ENCODE measurements at regions not wholly inside any gene's neighbourhood (a gene's known extent, or its start where the extent isn't known, plus 50 kb on each side); places are given as distances from the start of the nearest gene placed in this dataset.

GRCh38 chr13:53520132-53520531 lies 491.5 kb downstream of the OLFM4 start:
- H3K4me3 ChIP-seq (ENCODE audit: low read length), result no peak overlapping the region
- no peaks in the 10 kb centered on the region for H3K27me3 ChIP-seq (ENCODE audit: control insufficient read depth, insufficient read depth, low read length)
- no peaks in the 10 kb centered on the region for H3K4me1 ChIP-seq (ENCODE audit: control insufficient read depth, insufficient read depth, low read length)
- H3K9me3 ChIP-seq (ENCODE audit: control insufficient read depth, low read depth, low read length), result no peaks in the 10 kb centered on the region
- no peak for DNase-seq
- H3K36me3 ChIP-seq (ENCODE audit: control insufficient read depth, insufficient read depth, low read length), result no peaks in the 10 kb centered on the region
- H3K27ac ChIP-seq (ENCODE audit: low read length), result no peak overlapping the region

- Histone ChIP-seq H3K27ac (ENCODE audit: low read length) (no peak overlapping the region), H3K36me3 (ENCODE audit: control insufficient read depth, insufficient read depth, low read length) (no peaks in the 10 kb centered on the region), H3K27me3 (ENCODE audit: control insufficient read depth, insufficient read depth, low read length) (no peaks in the 10 kb centered on the region), H3K9me3 (ENCODE audit: control insufficient read depth, low read depth, low read length) (no peaks in the 10 kb centered on the region), H3K4me1 (ENCODE audit: control insufficient read depth, insufficient read depth, low read length) (no peaks in the 10 kb centered on the region), H3K4me3 (ENCODE audit: low read length) (no peak overlapping the region)
- DNase-seq, result no peak
Measured at GRCh38 chr13:53522034-53522433, 493.4 kb downstream of the OLFM4 start.

- DNase-seq, result no peak
- no peak overlapping the region for H3K4me3 ChIP-seq (ENCODE audit: low read length)
- no peaks in the 10 kb centered on the region for H3K27me3 ChIP-seq (ENCODE audit: control insufficient read depth, insufficient read depth, low read length)
- no peaks in the 10 kb centered on the region for H3K9me3 ChIP-seq (ENCODE audit: control insufficient read depth, low read depth, low read length)
- H3K4me1 ChIP-seq (ENCODE audit: control insufficient read depth, insufficient read depth, low read length), result no peaks in the 10 kb centered on the region
- WGBS (ENCODE audit: insufficient coverage, low lambda C conversion rate), result no CpG with 5 or more reads among the region's 1 CpG
- no peaks in the 10 kb centered on the region for H3K36me3 ChIP-seq (ENCODE audit: control insufficient read depth, insufficient read depth, low read length)
- H3K27ac ChIP-seq (ENCODE audit: low read length), result no peak overlapping the region
Measured at GRCh38 chr13:53537586-53537985, 509.0 kb downstream of the OLFM4 start.

- no CpG with 5 or more reads among the region's 1 CpG for WGBS (ENCODE audit: insufficient coverage, low lambda C conversion rate)
- H3K27ac ChIP-seq (ENCODE audit: low read length), result no peak overlapping the region
- H3K27me3 ChIP-seq (ENCODE audit: control insufficient read depth, insufficient read depth, low read length), result no peaks in the 10 kb centered on the region
- H3K4me3 ChIP-seq (ENCODE audit: low read length), result no peak overlapping the region
- no peaks in the 10 kb centered on the region for H3K9me3 ChIP-seq (ENCODE audit: control insufficient read depth, low read depth, low read length)
- DNase-seq, result no peak
- no peaks in the 10 kb centered on the region for H3K36me3 ChIP-seq (ENCODE audit: control insufficient read depth, insufficient read depth, low read length)
- H3K4me1 ChIP-seq (ENCODE audit: control insufficient read depth, insufficient read depth, low read length), result no peaks in the 10 kb centered on the region
Measured at GRCh38 chr13:53545340-53545941, 516.8 kb downstream of the OLFM4 start.

GRCh38 chr13:53560556-53560955 lies 531.9 kb downstream of the OLFM4 start:
- WGBS (ENCODE audit: insufficient coverage, low lambda C conversion rate), result no CpG with 5 or more reads among the region's 1 CpG
- no peak for DNase-seq
- Histone ChIP-seq H3K36me3 (ENCODE audit: control insufficient read depth, insufficient read depth, low read length) (no peaks in the 10 kb centered on the region), H3K4me3 (ENCODE audit: low read length) (no peak overlapping the region), H3K27me3 (ENCODE audit: control insufficient read depth, insufficient read depth, low read length) (no peaks in the 10 kb centered on the region), H3K9me3 (ENCODE audit: control insufficient read depth, low read depth, low read length) (no peaks in the 10 kb centered on the region), H3K4me1 (ENCODE audit: control insufficient read depth, insufficient read depth, low read length) (no peaks in the 10 kb centered on the region), H3K27ac (ENCODE audit: low read length) (no peak overlapping the region)

- H3K9me3 ChIP-seq (ENCODE audit: control insufficient read depth, low read depth, low read length), result no peaks in the 10 kb centered on the region
- no CpG with 5 or more reads among the region's 2 CpGs for WGBS (ENCODE audit: insufficient coverage, low lambda C conversion rate)
Measured at GRCh38 chr13:53562419-53562818, 533.8 kb downstream of the OLFM4 start.

GRCh38 chr13:53568491-53568890 lies 539.9 kb downstream of the OLFM4 start:
- H3K4me1 ChIP-seq (ENCODE audit: control insufficient read depth, insufficient read depth, low read length), result no peaks in the 10 kb centered on the region
- no peaks in the 10 kb centered on the region for H3K27me3 ChIP-seq (ENCODE audit: control insufficient read depth, insufficient read depth, low read length)
- H3K27ac ChIP-seq (ENCODE audit: low read length), result no peak overlapping the region
- WGBS (ENCODE audit: insufficient coverage, low lambda C conversion rate), result no CpG with 5 or more reads among the region's 1 CpG
- H3K4me3 ChIP-seq (ENCODE audit: low read length), result no peak overlapping the region
- no peaks in the 10 kb centered on the region for H3K36me3 ChIP-seq (ENCODE audit: control insufficient read depth, insufficient read depth, low read length)
- DNase-seq, result no peak
- no peaks in the 10 kb centered on the region for H3K9me3 ChIP-seq (ENCODE audit: control insufficient read depth, low read depth, low read length)

More at GRCh38 chr13:53562419-53562818, 533.8 kb downstream of the OLFM4 start:
- Histone ChIP-seq H3K36me3 (ENCODE audit: control insufficient read depth, insufficient read depth, low read length) (no peaks in the 10 kb centered on the region), H3K4me3 (ENCODE audit: low read length) (no peak overlapping the region), H3K27me3 (ENCODE audit: control insufficient read depth, insufficient read depth, low read length) (no peaks in the 10 kb centered on the region), H3K27ac (ENCODE audit: low read length) (no peak overlapping the region), H3K4me1 (ENCODE audit: control insufficient read depth, insufficient read depth, low read length) (no peaks in the 10 kb centered on the region)
- no peak for DNase-seq

- H3K4me1 ChIP-seq (ENCODE audit: control insufficient read depth, insufficient read depth, low read length), result no peaks in the 10 kb centered on the region
- no peak overlapping the region for H3K4me3 ChIP-seq (ENCODE audit: low read length)
- H3K27ac ChIP-seq (ENCODE audit: low read length), result no peak overlapping the region
- no peaks in the 10 kb centered on the region for H3K36me3 ChIP-seq (ENCODE audit: control insufficient read depth, insufficient read depth, low read length)
- WGBS (ENCODE audit: insufficient coverage, low lambda C conversion rate), result 100% methylated on average over 1 of the region's 2 CpGs
- DNase-seq, result no peak
- no peaks in the 10 kb centered on the region for H3K9me3 ChIP-seq (ENCODE audit: control insufficient read depth, low read depth, low read length)
- no peaks in the 10 kb centered on the region for H3K27me3 ChIP-seq (ENCODE audit: control insufficient read depth, insufficient read depth, low read length)
Measured at GRCh38 chr13:53569453-53569852, 540.8 kb downstream of the OLFM4 start.

GRCh38 chr13:53601113-53601512 lies 572.5 kb downstream of the OLFM4 start:
- Histone ChIP-seq H3K36me3 (ENCODE audit: control insufficient read depth, insufficient read depth, low read length) (no peaks in the 10 kb centered on the region), H3K27me3 (ENCODE audit: control insufficient read depth, insufficient read depth, low read length) (no peaks in the 10 kb centered on the region), H3K27ac (ENCODE audit: low read length) (no peak overlapping the region), H3K9me3 (ENCODE audit: control insufficient read depth, low read depth, low read length) (no peaks in the 10 kb centered on the region), H3K4me1 (ENCODE audit: control insufficient read depth, insufficient read depth, low read length) (no peaks in the 10 kb centered on the region), H3K4me3 (ENCODE audit: low read length) (no peak overlapping the region)
- WGBS (ENCODE audit: insufficient coverage, low lambda C conversion rate), result no CpG with 5 or more reads among the region's 5 CpGs
- DNase-seq, result no peak

- Histone ChIP-seq H3K4me3 (ENCODE audit: low read length) (no peak overlapping the region), H3K4me1 (ENCODE audit: control insufficient read depth, insufficient read depth, low read length) (no peaks in the 10 kb centered on the region), H3K27ac (ENCODE audit: low read length) (no peak overlapping the region), H3K36me3 (ENCODE audit: control insufficient read depth, insufficient read depth, low read length) (no peaks in the 10 kb centered on the region), H3K27me3 (ENCODE audit: control insufficient read depth, insufficient read depth, low read length) (no peaks in the 10 kb centered on the region), H3K9me3 (ENCODE audit: control insufficient read depth, low read depth, low read length) (no peaks in the 10 kb centered on the region)
- WGBS (ENCODE audit: insufficient coverage, low lambda C conversion rate), result no CpG with 5 or more reads among the region's 1 CpG
- no peak for DNase-seq
Measured at GRCh38 chr13:53605326-53605725, 576.7 kb downstream of the OLFM4 start.

- DNase-seq, result no peak
- Histone ChIP-seq H3K9me3 (ENCODE audit: control insufficient read depth, low read depth, low read length) (no peaks in the 10 kb centered on the region), H3K27me3 (ENCODE audit: control insufficient read depth, insufficient read depth, low read length) (no peaks in the 10 kb centered on the region), H3K36me3 (ENCODE audit: control insufficient read depth, insufficient read depth, low read length) (no peaks in the 10 kb centered on the region), H3K4me3 (ENCODE audit: low read length) (no peak overlapping the region), H3K27ac (ENCODE audit: low read length) (no peak overlapping the region), H3K4me1 (ENCODE audit: control insufficient read depth, insufficient read depth, low read length) (no peaks in the 10 kb centered on the region)
- no CpG with 5 or more reads among the region's 3 CpGs for WGBS (ENCODE audit: insufficient coverage, low lambda C conversion rate)
Measured at GRCh38 chr13:53612200-53612599, 583.6 kb downstream of the OLFM4 start.
